Activated T-cell treated with anti-CD3 and anti-CD28 coated beads, Interleukin-2, amount 50 U/mL, for 4 hours (primary cell): ENCODE measurements at regions not wholly inside any gene's neighbourhood (a gene's known extent, or its start where the extent isn't known, plus 50 kb on each side); places are given as distances from the start of the nearest gene placed in this dataset.

Experiments
- ATAC-seq, 2 donors: fragments of 200-7000 bp; cut with Tn5 transposase; one replicate each; pipeline ENCODE4 v1.10.0; 2021
- DNase-seq: peaks from one replicate; pipeline ENCODE4 v3.0.0-alpha.2; 2020
- H3K27me3 Mint-ChIP-seq: one replicate; pipeline ENCODE4 v1.8.0; 2021; ENCODE audit warnings: low read depth, mixed read lengths
- H3K36me3 Mint-ChIP-seq: one replicate; pipeline ENCODE4 v1.8.0; 2022; ENCODE audit warnings: mixed read lengths; ENCODE audit not compliant: insufficient read depth
- H3K4me1 Mint-ChIP-seq: one replicate; pipeline ENCODE4 v1.8.0; 2021; ENCODE audit warnings: low read depth, mixed read lengths
- H3K4me3 Mint-ChIP-seq: one replicate; pipeline ENCODE4 v1.8.0; 2021; ENCODE audit warnings: mild to moderate bottlenecking, moderate library complexity, mixed read lengths
- H3K9me3 Mint-ChIP-seq: one replicate; pipeline ENCODE4 v1.8.0; 2021; ENCODE audit warnings: mixed read lengths

DNA sequence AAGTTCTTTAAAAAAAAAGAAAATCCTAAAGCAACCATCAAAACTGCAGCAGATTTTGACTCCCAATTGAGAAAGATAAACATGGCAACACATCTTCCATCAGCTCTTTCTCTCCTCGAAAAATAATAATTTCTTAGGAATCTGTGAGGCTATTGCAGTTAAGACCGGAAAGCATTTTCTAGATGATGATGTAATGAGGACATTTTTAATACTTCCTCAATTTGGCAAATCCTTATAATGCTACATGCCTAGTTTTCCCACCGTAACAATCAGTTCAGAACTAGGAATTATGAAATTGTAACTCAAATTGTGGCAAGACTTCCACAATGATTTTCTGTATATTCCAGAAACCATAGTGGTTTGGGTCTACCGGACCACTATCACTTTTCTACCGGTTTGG, 180.9 kb upstream of the PDE3A start:
- no peak for ATAC-seq
- DNase-seq, result no peak
- H3K9me3 Mint-ChIP-seq, result no peaks in the 10 kb centered on the region
- no peaks in the 10 kb centered on the region for H3K36me3 Mint-ChIP-seq
- H3K27me3 Mint-ChIP-seq, result peaks cover 1% of the 10 kb centered on the region
- no peak overlapping the region for H3K4me3 Mint-ChIP-seq
- no peaks in the 10 kb centered on the region for H3K4me1 Mint-ChIP-seq

DNA sequence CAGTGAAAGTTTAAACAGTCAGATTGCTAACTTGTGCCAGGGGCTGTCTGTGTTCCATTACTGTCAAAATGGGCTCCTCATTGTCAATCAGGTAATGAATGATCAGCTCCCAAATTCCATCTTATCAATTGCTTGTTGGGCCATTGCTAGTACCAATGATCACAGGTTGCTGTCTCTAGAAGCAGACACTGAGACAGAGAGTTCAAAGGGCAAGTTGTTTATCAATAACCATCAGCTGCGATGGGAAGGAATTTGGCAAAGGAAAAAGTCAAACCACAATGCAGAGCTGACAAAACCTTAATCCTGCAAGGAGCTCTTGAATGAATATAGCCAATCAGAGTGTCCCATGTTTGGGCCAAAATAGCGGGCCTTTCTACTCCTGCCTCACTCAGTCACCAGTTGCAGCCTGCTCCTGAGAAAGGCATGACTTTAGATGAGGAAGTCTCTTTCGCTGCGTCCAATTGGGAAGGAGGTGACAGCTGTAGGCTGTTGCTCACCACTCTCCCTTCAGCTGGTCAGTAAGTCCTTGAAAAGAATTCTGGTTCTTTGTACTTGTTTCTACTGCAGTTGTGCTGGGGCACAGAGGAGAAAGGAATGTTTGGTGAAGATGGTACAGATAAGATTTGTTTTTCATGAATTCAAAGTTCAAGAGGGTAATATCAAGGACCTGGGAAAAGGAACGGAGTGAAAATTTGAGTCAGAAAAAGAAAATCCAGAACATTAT, 179.2 kb upstream of the PDE3A start:
- no peak for ATAC-seq
- no peak for DNase-seq
- Mint-ChIP-seq H3K4me3 (no peak overlapping the region), H3K9me3 (no peaks in the 10 kb centered on the region), H3K36me3 (no peaks in the 10 kb centered on the region), H3K27me3 (no peaks in the 10 kb centered on the region), H3K4me1 (no peaks in the 10 kb centered on the region)

DNA sequence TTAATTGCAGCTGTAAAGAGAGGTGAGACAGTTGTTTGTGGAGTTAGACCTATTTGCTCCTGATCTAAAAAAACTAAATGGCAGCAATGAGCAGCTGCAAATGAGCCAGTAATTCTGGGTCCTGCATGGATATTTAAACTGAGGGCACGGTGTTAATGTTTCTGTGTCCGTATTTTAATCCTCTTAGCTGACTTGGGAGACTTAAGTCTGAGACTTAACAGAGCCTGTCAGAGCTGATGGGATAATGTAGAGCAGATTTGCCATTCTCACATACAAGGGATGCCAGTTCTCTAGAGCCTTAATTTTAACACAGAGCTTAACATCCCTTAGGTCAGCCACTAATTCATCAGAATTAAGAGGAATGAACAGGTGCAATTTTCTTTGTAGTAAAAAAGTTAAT, 178.6 kb upstream of the PDE3A start:
- H3K9me3 Mint-ChIP-seq, result no peaks in the 10 kb centered on the region
- DNase-seq (no peak), ATAC-seq (no peak)
- no peaks in the 10 kb centered on the region for H3K36me3 Mint-ChIP-seq
- no peaks in the 10 kb centered on the region for H3K27me3 Mint-ChIP-seq
- no peak overlapping the region for H3K4me3 Mint-ChIP-seq
- H3K4me1 Mint-ChIP-seq, result no peaks in the 10 kb centered on the region

DNA sequence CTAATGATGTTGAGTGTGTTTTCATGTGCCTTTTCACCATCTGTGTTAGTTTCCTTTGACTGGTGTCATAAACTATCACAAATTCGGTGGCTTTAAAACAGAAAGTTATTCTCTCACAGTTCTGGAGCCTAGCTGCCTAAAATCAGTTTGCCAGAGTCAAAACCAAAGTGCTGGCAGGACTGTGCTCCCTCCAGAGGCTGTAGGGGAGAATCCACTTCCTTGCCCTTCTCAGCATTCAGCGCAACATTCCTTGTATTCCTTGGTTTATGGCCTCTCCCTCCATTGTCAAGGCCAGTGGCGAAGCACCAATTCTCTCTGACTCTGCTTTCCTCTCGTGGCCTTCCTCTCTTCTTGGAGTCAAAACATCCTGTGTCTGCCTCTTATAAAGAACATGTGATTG, 174.2 kb upstream of the PDE3A start:
- no peak for ATAC-seq

DNA sequence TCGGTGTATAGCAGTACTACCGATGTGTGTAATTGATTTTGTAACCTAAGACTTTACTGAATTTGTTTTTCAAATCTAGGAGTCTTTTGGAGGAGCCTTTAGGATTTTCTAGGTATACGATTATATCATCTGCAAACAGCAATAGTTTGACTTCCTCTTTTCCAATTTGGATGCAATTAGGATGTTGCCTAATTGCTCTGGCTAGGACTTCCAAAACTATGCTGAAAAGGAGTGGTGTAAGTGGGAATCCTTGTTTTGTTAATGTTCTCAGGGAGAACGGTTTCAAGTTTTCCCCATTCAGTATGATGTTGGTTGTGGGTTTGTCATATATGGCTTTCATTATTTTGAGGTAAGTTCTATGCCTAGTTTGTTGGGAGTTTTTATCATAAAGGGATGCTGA, 171.6 kb upstream of the PDE3A start:
- DNase-seq (no peak), ATAC-seq (no peak)
- H3K4me1 Mint-ChIP-seq, result no peaks in the 10 kb centered on the region
- H3K27me3 Mint-ChIP-seq, result no peaks in the 10 kb centered on the region
- H3K4me3 Mint-ChIP-seq, result no peak overlapping the region
- H3K9me3 Mint-ChIP-seq, result peaks cover 3% of the 10 kb centered on the region
- no peaks in the 10 kb centered on the region for H3K36me3 Mint-ChIP-seq

More for the DNA sequence above, 174.2 kb upstream of the PDE3A start:
- no peak for DNase-seq
- no peaks in the 10 kb centered on the region for H3K4me1 Mint-ChIP-seq
- no peaks in the 10 kb centered on the region for H3K27me3 Mint-ChIP-seq
- no peaks in the 10 kb centered on the region for H3K36me3 Mint-ChIP-seq
- no peaks in the 10 kb centered on the region for H3K9me3 Mint-ChIP-seq
- no peak overlapping the region for H3K4me3 Mint-ChIP-seq

DNA sequence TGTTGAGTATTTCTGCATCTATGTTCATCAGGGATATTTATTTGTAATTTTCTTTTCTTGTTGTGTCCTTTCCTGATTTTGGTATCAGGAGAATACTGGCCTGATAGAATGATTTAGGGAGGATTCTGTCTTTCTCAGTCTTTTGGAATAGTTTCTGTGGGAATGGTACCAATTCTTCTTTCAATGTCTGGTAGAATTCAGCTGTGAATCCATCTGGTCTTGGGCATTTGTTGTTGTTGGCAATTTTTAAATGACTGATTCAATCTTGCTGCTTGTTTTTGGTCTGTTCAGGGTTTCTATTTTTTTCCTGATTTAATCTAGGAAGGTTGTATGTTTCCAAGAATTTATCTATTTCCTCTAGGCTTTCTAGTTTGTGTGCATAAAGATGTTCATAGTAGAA, 170.9 kb upstream of the PDE3A start:
- ATAC-seq, result no peak
- Mint-ChIP-seq H3K4me1 (no peaks in the 10 kb centered on the region), H3K4me3 (no peak overlapping the region), H3K27me3 (no peaks in the 10 kb centered on the region), H3K36me3 (no peaks in the 10 kb centered on the region), H3K9me3 (peaks cover 3% of the 10 kb centered on the region)
- DNase-seq, result no peak

DNA sequence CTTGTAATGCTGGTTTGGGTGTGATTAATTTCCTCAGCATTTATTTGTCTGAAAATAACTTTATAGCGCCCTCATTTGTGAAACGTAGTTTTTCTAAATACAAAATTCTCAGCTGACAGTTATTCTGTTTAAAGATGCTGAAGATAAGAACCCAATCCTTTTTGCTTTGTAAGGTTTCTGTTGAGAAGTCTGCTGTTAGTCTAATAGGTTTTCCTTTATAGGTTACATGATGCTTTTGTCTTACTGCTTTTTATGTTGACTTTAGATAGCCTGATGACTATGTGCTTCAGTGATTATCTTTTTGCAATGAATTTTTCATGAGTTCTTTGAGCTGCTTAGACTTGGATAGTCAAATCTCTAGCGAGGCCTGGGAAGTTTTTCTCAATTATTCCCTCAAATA, 168.6 kb upstream of the PDE3A start:
- Mint-ChIP-seq H3K4me3 (no peak overlapping the region), H3K27me3 (no peaks in the 10 kb centered on the region), H3K9me3 (peaks cover 3% of the 10 kb centered on the region), H3K4me1 (no peaks in the 10 kb centered on the region), H3K36me3 (no peaks in the 10 kb centered on the region)
- no peak for DNase-seq
- ATAC-seq, result no peak

DNA sequence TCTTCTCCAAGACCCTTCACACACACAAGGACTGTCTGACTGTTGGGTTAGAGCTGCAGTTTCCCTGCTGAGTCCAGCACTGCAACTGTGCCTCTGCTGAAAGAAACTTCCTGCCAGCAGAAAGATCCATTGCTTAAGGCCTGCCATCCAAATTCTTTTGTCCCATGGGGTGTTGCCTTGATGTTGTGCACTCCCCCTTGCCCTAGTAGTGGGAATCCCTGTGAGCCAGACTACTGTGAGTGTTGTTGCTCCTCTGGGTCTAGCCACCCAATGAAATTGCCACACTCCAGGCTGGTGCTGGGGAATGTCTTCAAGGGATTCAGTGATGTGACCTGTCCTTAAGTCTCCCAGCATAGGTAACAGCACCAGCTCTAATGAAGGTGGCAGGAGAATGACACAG, 166.6 kb upstream of the PDE3A start:
- peaks cover 3% of the 10 kb centered on the region for H3K9me3 Mint-ChIP-seq
- H3K27me3 Mint-ChIP-seq, result peaks cover 3% of the 10 kb centered on the region
- no peak overlapping the region for H3K4me3 Mint-ChIP-seq
- no peak for DNase-seq
- H3K36me3 Mint-ChIP-seq, result no peaks in the 10 kb centered on the region
- ATAC-seq, result no peak
- H3K4me1 Mint-ChIP-seq, result no peaks in the 10 kb centered on the region

DNA sequence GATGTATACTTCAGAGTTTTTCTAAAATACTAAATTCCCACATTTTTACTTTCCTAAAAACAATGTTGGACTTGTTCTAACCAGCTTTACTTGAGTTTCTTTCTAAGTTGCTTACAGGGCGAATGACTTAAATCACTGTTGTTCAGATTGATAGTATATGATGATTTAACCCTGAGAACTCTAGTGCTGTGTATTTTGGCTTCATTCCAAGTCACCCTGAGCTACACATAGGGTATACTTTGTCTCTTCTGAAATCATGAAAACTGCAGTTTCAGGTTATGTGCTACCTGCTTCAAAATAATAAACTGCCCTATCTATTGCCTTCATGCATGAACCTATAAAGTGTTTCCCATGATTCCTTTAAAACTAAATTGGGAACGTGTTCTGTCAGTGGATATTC, 162.5 kb upstream of the PDE3A start:
- Mint-ChIP-seq H3K36me3 (no peaks in the 10 kb centered on the region), H3K9me3 (no peaks in the 10 kb centered on the region), H3K4me3 (no peak overlapping the region), H3K27me3 (peaks cover 3% of the 10 kb centered on the region), H3K4me1 (no peaks in the 10 kb centered on the region)
- ATAC-seq (no peak), DNase-seq (no peak)

DNA sequence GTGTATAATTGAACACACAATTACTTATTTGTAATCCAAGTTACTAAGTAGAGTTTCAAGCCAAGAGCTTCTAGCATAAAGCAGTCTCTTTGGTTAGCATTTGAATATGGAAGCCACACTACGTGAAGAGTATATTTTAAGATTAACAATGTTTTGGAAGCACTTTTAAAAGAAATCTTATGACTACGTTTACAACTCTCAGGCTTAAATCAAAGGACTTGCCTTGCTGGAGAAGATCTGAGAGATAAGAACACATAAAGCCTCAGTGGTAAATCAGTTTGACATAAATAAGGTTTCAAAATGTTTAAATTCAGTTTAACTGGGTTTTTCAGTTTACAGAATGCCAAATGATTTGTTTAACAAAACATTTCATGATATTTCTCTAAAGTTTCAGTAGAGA, 161.9 kb upstream of the PDE3A start:
- Mint-ChIP-seq H3K9me3 (no peaks in the 10 kb centered on the region), H3K4me3 (no peak overlapping the region), H3K4me1 (no peaks in the 10 kb centered on the region), H3K36me3 (no peaks in the 10 kb centered on the region), H3K27me3 (peaks cover 3% of the 10 kb centered on the region)
- DNase-seq, result no peak
- no peak for ATAC-seq

DNA sequence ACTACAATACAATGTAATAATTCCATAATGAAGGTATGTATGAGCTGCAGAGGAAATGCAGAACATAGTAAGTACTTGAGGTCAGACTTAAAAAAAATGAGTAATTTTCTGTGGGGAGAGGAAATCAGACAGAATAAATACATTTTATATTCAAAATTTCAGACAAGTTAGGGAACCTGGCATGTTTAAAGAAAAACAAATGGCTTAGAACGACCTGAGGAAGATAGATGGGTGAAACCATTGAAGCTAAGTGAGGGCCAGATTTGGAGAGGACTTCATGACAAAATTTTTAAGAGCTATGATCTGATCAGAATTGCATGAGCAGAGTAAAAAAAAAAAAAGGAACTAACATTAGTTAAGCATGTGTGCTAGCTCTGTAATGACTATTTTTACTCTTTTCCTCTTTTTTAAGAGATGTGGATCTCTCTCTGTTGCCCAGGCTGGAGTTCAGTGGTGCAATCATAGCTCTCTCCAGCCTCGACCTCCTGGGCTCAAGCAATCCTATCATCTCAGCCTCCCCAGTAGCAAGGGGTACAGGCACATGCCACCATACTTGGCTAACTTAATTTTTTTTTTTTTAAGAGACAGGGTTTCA, 157.6 kb upstream of the PDE3A start:
- ATAC-seq, result no peak
- Mint-ChIP-seq H3K36me3 (no peaks in the 10 kb centered on the region), H3K27me3 (no peaks in the 10 kb centered on the region), H3K9me3 (no peaks in the 10 kb centered on the region), H3K4me3 (no peak overlapping the region), H3K4me1 (no peaks in the 10 kb centered on the region)
- no peak for DNase-seq

DNA sequence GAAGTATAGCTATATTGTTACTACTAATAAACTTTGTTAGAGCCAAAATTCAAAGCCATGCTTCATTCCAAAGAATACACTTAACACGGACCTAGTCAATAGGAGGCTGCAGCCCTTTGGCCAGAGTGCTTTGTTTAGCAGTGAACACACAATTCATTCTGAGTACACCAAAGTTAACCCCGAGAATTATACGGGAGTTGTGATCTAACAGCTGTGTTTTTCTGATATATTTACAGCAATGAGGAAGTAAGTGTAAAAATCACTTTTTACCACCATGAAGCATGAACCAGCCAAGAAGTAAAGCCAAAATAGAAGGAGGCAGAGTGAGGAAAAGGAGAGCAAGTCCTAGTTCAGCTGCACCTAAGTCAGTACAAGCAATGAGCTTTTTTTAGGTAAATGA, 156.8 kb upstream of the PDE3A start:
- Mint-ChIP-seq H3K27me3 (no peaks in the 10 kb centered on the region), H3K4me1 (no peaks in the 10 kb centered on the region), H3K9me3 (peaks cover 6% of the 10 kb centered on the region), H3K36me3 (no peaks in the 10 kb centered on the region), H3K4me3 (no peak overlapping the region)
- no peak for ATAC-seq
- no peak for DNase-seq

DNA sequence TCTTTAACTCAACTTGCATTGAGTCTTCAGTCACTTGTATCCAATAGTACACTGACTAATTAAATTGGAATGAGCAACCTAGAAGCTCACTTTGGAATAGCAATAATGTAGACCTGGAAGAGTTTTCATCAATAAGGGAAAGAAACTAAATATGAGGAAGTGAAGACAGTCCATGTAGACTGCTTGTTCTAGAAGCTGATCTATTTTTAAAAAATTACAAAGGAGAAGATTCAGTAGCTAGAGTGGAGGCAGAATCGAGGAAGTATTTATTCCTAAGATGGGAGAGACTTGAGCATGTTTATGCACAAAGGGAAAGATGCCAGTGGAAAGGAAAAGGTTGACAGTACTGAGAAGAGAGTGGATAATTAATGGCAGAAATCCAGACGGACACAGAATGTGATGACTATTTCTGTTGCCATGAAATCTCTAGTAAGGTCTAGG, 156.3 kb upstream of the PDE3A start:
- Mint-ChIP-seq H3K4me1 (no peaks in the 10 kb centered on the region), H3K4me3 (no peak overlapping the region), H3K27me3 (no peaks in the 10 kb centered on the region), H3K9me3 (peaks cover 10% of the 10 kb centered on the region), H3K36me3 (no peaks in the 10 kb centered on the region)
- no peak for ATAC-seq
- no peak for DNase-seq

DNA sequence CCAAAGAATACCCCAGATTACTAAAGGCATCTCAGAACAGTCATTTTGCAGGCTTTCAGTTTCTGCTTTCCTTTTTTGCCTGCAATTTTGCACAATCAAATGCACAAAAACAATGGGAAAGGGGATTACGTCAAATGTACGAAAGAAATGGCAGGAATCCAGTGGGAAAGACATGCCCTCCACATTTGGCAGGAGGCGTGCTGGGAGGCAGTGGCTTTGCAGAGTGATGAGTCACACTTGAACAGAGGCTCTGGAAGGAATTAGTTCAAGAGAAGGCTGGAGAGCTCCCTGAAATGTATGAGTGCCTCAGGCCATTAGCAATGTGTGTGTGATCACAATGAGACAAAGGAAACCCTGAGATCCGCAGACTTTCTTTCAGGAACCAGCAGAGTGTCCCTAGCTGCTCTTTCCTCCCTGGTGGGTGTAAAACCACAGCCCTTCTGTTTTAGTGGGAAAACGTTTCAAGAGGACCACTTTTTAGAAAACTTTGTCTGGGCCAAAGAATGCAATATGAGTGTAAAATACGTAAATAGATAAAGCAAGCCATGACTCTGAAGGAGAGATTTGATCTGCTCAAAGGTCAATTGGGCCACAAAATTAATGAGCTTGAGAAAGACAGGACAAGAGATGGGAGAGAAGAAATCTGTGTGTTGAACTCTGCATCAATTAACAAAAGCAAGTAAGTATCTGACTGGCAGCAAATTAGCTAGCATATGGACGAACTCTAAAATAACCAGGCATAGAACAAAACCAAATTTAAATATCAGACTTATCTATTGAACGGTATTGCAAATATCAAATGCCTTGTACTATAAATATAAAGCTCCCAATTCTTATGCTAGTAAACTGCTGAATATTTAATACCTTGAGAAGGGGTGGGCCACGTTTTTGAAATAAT, 155.4 kb upstream of the PDE3A start:
- Mint-ChIP-seq H3K27me3 (no peaks in the 10 kb centered on the region), H3K4me1 (no peaks in the 10 kb centered on the region), H3K4me3 (no peak overlapping the region), H3K9me3 (peaks cover 10% of the 10 kb centered on the region), H3K36me3 (no peaks in the 10 kb centered on the region)
- ATAC-seq (no peak), DNase-seq (no peak)
